ENCODE measurements at regions not wholly inside any gene's neighbourhood (a gene's known extent, or its start where the extent isn't known, plus 50 kb on each side); places are given as distances from the start of the nearest gene placed in this dataset.

- no peak for TF ChIP-seq PBX3 (IDR thresholded peaks at IDR 0.05)
- no peak for TF ChIP-seq RCOR1 (IDR thresholded peaks at IDR 0.05; ENCODE audit: low read length)
- TF ChIP-seq, protein P1, sequence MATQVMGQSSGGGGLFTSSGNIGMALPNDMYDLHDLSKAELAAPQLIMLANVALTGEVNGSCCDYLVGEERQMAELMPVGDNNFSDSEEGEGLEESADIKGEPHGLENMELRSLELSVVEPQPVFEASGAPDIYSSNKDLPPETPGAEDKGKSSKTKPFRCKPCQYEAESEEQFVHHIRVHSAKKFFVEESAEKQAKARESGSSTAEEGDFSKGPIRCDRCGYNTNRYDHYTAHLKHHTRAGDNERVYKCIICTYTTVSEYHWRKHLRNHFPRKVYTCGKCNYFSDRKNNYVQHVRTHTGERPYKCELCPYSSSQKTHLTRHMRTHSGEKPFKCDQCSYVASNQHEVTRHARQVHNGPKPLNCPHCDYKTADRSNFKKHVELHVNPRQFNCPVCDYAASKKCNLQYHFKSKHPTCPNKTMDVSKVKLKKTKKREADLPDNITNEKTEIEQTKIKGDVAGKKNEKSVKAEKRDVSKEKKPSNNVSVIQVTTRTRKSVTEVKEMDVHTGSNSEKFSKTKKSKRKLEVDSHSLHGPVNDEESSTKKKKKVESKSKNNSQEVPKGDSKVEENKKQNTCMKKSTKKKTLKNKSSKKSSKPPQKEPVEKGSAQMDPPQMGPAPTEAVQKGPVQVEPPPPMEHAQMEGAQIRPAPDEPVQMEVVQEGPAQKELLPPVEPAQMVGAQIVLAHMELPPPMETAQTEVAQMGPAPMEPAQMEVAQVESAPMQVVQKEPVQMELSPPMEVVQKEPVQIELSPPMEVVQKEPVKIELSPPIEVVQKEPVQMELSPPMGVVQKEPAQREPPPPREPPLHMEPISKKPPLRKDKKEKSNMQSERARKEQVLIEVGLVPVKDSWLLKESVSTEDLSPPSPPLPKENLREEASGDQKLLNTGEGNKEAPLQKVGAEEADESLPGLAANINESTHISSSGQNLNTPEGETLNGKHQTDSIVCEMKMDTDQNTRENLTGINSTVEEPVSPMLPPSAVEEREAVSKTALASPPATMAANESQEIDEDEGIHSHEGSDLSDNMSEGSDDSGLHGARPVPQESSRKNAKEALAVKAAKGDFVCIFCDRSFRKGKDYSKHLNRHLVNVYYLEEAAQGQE (IDR thresholded peaks at IDR 0.05; ENCODE audit: low read depth, low read length) = no peak
- TF ChIP-seq ELF1 (IDR thresholded peaks at IDR 0.05) = no peak
- TF ChIP-seq MXI1 (IDR thresholded peaks at IDR 0.05; ENCODE audit: low read depth, low read length) = no peak
- no peak for TF ChIP-seq JUND (IDR thresholded peaks at IDR 0.05)
- no peak for TF ChIP-seq NFIC (IDR thresholded peaks at IDR 0.05; ENCODE audit: borderline replicate concordance)
- TF ChIP-seq RAD21 (IDR thresholded peaks at IDR 0.05; ENCODE audit: low read length) = no peak
- no peak for TF ChIP-seq TAF1 (IDR thresholded peaks at IDR 0.05; ENCODE audit: borderline replicate concordance, low read depth, low read length)
- TF ChIP-seq USF2 (IDR thresholded peaks at IDR 0.05; ENCODE audit: borderline replicate concordance, low read depth, low read length) = no peak
- no peak for TF ChIP-seq YY1 (IDR thresholded peaks at IDR 0.05; ENCODE audit: low read depth)
- no peaks in the 10 kb centered on the region for H3K36me3 ChIP-seq (replicated peaks in 1 of 2; ENCODE audit: control insufficient read depth in 1 of 2, insufficient read depth in 2 of 2, low read length in 1 of 2)
- no peaks in the 10 kb centered on the region for H3K9me3 ChIP-seq
- no peaks in the 10 kb centered on the region for H3K4me1 ChIP-seq (ENCODE audit: control insufficient read depth in 1 of 2, insufficient read depth in 2 of 2, low read depth in 1 of 2, low read length in 1 of 2)
- H3K9me2 ChIP-seq = no peaks in the 10 kb centered on the region
- no peaks in the 10 kb centered on the region for H3K27me3 ChIP-seq (ENCODE audit: insufficient read depth)
- ChIA-PET POLR2A (no interaction called here), CTCF (interaction anchor here (1.1 to 1.2 kb wide), 2 partner anchors 10 to 33 kb away, joined by 3 read pairs; no protein-coding TSS in a partner anchor)
- no peaks in the 10 kb centered on the region for H3F3A ChIP-seq (replicated peaks; ENCODE audit: insufficient read depth)
- no peak overlapping the region for H3K4me3 ChIP-seq (ENCODE audit: low read depth in 2 of 2, low read length in 1 of 2)
- no peak overlapping the region for H2AFZ ChIP-seq (ENCODE audit: low read depth)
- no peak overlapping the region for H3K27ac ChIP-seq (ENCODE audit: low read depth in 2 of 2, low read length in 1 of 2)
- H3K79me2 ChIP-seq (ENCODE audit: insufficient read depth) = no peaks in the 10 kb centered on the region
- no peak overlapping the region for H3K9ac ChIP-seq
- DNase-seq = no peak
- H3K4me2 ChIP-seq = no peak overlapping the region
- no peaks in the 10 kb centered on the region for H4K20me1 ChIP-seq (ENCODE audit: insufficient read depth)
Observed at GRCh38 chr18:51442012-51442411, 244.5 kb upstream of the MEX3C start.

- H3K4me2 ChIP-seq = no peak overlapping the region
- H3K9ac ChIP-seq = no peak overlapping the region
- H3K9me2 ChIP-seq = no peaks in the 10 kb centered on the region
- WGBS (ENCODE audit: low lambda C conversion rate) = 51% methylated on average over 2 of the region's 2 CpGs
- H3K9me3 ChIP-seq = no peaks in the 10 kb centered on the region
- CTCF ChIA-PET = no interaction called here
- H3K4me3 ChIP-seq (ENCODE audit: low read depth in 2 of 2, low read length in 1 of 2) = no peak overlapping the region
- no peak for DNase-seq
- no peaks in the 10 kb centered on the region; a peak in 1 of 4 replicates for H3K4me1 ChIP-seq (ENCODE audit: control insufficient read depth in 1 of 2, insufficient read depth in 2 of 2, low read depth in 1 of 2, low read length in 1 of 2)
- no peak overlapping the region for H2AFZ ChIP-seq (ENCODE audit: low read depth)
- H3K36me3 ChIP-seq (replicated peaks in 1 of 2; ENCODE audit: control insufficient read depth in 1 of 2, insufficient read depth in 2 of 2, low read length in 1 of 2) = no peaks in the 10 kb centered on the region
- POLR2A ChIA-PET = no interaction called here
- H4K20me1 ChIP-seq (ENCODE audit: insufficient read depth) = no peaks in the 10 kb centered on the region
- no peak for TF ChIP-seq IRF3 (IDR thresholded peaks at IDR 0.05; ENCODE audit: low read depth, low read length)
- no peaks in the 10 kb centered on the region for H3K27me3 ChIP-seq (ENCODE audit: insufficient read depth)
- H3K79me2 ChIP-seq (ENCODE audit: insufficient read depth) = no peaks in the 10 kb centered on the region
- no peaks in the 10 kb centered on the region for H3F3A ChIP-seq (replicated peaks; ENCODE audit: insufficient read depth)
- no peak overlapping the region for H3K27ac ChIP-seq (ENCODE audit: low read depth in 2 of 2, low read length in 1 of 2)
Observed at GRCh38 chr18:51446571-51447210, 249.2 kb upstream of the MEX3C start.

Data from SK-N-SH (cell line).